Panc1 (cell line): ENCODE measurements at regions not wholly inside any gene's neighbourhood (a gene's known extent, or its start where the extent isn't known, plus 50 kb on each side); places are given as distances from the start of the nearest gene placed in this dataset.

ENCODE experiments used
- ATAC-seq: fragments of 200-7000 bp; cut with Tn5 transposase; 2 replicates; pipeline ENCODE4 v1.9.1; 2020; ENCODE audit warnings: mild to moderate bottlenecking, moderate library complexity
- BruUV-seq: library from RNA; stranded (reverse); fragments of 400-500 nt; replicated peaks from 2 replicates; lab custom pipeline; 2021; lab: Mats Ljungman, UMichigan
- CTCF ChIA-PET: fragments of 300-600 bp; sonication (Branson Sonifier 250); formaldehyde crosslinking; loops from one replicate; lab custom pipeline; 2022; ENCODE audit warnings: antibody characterized with exemption; lab: Charles Lee
- POLR2A ChIA-PET: fragments of 300-600 bp; sonication (Branson Sonifier 250); formaldehyde crosslinking; loops from one replicate; lab custom pipeline; 2022; ENCODE audit warnings: antibody characterized with exemption; lab: Charles Lee
- DNase-seq: peaks from one replicate; pipeline ENCODE4 v3.0.0-alpha.2; 2010; ENCODE audit warnings: low read depth, low spot score
- H3K27ac ChIP-seq: 2 replicates; pipeline ENCODE4 v1.5.1; 2011; ENCODE audit warnings: mild to moderate bottlenecking, low read length, inconsistent platforms
- H3K27me3 ChIP-seq: fragments of 200-500 bp; sonication (Bioruptor generic); 2 replicates; pipeline ENCODE4 v1.6.0; 2014; ENCODE audit warnings: low read length, inconsistent platforms; ENCODE audit not compliant: control insufficient read depth, insufficient read depth
- H3K36me3 ChIP-seq: fragments of 200-500 bp; sonication (Bioruptor generic); 2 replicates; pipeline ENCODE4 v1.5.1; 2014; ENCODE audit warnings: inconsistent platforms, mild to moderate bottlenecking, low read length, moderate library complexity; ENCODE audit not compliant: control insufficient read depth, insufficient read depth
- H3K4me1 ChIP-seq: 2 replicates; pipeline ENCODE4 v1.5.1; 2011; ENCODE audit warnings: inconsistent platforms, mild to moderate bottlenecking, low read length, moderate library complexity; ENCODE audit not compliant: control insufficient read depth, insufficient read depth
- H3K4me3 ChIP-seq, 2 experiments: 2 replicates each; pipeline ENCODE4 v1.5.1; 2011 to 2012; ENCODE audit warnings: low read depth in 2 of 2, low read length in 2 of 2, mild to moderate bottlenecking in 2 of 2, inconsistent platforms in 1 of 2, moderate library complexity in 1 of 2
- H3K9me3 ChIP-seq: fragments of 200-500 bp; sonication (Bioruptor generic); 2 replicates; pipeline ENCODE4 v1.5.1; 2014; ENCODE audit warnings: low read depth, mild to moderate bottlenecking, inconsistent platforms, low read length, moderate library complexity; ENCODE audit not compliant: control insufficient read depth, insufficient read depth
- POLR2AphosphoS5 ChIP-seq: IDR thresholded peaks from 2 replicates; pipeline ENCODE4 v1.6.1; 2012; ENCODE audit warnings: mild to moderate bottlenecking, low read depth, low read length, moderate library complexity
- SIN3A ChIP-seq: IDR thresholded peaks from 2 replicates; pipeline ENCODE4 v1.6.1; 2012; ENCODE audit warnings: low read depth, mild to moderate bottlenecking, low read length, moderate library complexity, borderline replicate concordance; ENCODE audit not compliant: insufficient read depth
- TCF7L2 ChIP-seq: IDR thresholded peaks from 2 replicates; pipeline ENCODE4 v1.6.1; 2011; ENCODE audit warnings: mild to moderate bottlenecking, low read depth, low read length, inconsistent platforms
- in situ Hi-C: cut with HindIII; loops from 2 replicates; pipeline ENCODE4 v1.10.0; 2016; ENCODE audit warnings: low sequenced_read_pairs, low pct_unique_long_range_greater_than_20kb
- intact Hi-C: fragments of 100-400 bp; cut with micrococcal nuclease; formaldehyde crosslinking; loops from one replicate; pipeline ENCODE4 v1.10.0; 2022; ENCODE audit not compliant: unreplicated experiment
- TF ChIP-seq, protein P1 (sequence below): fragments of 450-650 bp; IDR thresholded peaks from 2 replicates; pipeline ENCODE4 v1.5.1; 2017; ENCODE audit warnings: mild to moderate bottlenecking
- TF ChIP-seq, protein P2 (sequence below), 2 experiments: IDR thresholded peaks; 2 replicates each; pipeline ENCODE4 v1.6.1; 2011 to 2012; ENCODE audit warnings: low read depth in 2 of 2, control low read depth in 1 of 2, low read length in 1 of 2, mild to moderate bottlenecking in 1 of 2, moderate library complexity in 1 of 2; ENCODE audit not compliant: insufficient read depth in 1 of 2

DNA sequence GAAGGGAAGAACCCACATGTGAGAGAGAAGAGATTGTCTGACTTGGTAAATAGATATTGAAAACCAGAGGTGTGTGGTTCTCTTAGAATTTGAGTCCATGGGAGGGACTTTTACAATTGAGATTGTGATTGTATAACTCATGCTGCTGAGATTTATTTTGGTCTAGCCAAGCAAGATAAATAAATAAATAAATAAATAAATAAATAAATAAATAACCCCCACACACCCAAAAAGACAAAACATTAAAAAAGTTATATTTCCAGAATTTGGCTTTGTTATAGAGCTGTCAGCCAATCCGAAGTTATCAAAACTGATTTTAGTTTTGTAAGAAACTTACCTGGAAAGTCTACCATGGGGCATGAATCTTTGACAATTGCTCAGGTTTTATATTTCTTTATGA, 416.6 kb downstream of the ZSWIM6 start:
- Histone ChIP-seq H3K36me3 (no peaks in the 10 kb centered on the region), H3K4me1 (no peaks in the 10 kb centered on the region), H3K9me3 (no peaks in the 10 kb centered on the region), H3K27ac (no peak overlapping the region), H3K4me3 (no peak overlapping the region), H3K27me3 (no peaks in the 10 kb centered on the region; the same call in 1 of the 2 replicates)
- ChIA-PET POLR2A (no interaction called here), CTCF (no interaction called here)
- no peak for ATAC-seq
- intact Hi-C loops = no loop called here
- in situ Hi-C loops = no loop called here
- no TSS peak for BruUV-seq
- no peak for DNase-seq
- no peak for TF ChIP-seq POLR2AphosphoS5
- no peak for TF ChIP-seq TCF7L2
- TF ChIP-seq, protein P1, sequence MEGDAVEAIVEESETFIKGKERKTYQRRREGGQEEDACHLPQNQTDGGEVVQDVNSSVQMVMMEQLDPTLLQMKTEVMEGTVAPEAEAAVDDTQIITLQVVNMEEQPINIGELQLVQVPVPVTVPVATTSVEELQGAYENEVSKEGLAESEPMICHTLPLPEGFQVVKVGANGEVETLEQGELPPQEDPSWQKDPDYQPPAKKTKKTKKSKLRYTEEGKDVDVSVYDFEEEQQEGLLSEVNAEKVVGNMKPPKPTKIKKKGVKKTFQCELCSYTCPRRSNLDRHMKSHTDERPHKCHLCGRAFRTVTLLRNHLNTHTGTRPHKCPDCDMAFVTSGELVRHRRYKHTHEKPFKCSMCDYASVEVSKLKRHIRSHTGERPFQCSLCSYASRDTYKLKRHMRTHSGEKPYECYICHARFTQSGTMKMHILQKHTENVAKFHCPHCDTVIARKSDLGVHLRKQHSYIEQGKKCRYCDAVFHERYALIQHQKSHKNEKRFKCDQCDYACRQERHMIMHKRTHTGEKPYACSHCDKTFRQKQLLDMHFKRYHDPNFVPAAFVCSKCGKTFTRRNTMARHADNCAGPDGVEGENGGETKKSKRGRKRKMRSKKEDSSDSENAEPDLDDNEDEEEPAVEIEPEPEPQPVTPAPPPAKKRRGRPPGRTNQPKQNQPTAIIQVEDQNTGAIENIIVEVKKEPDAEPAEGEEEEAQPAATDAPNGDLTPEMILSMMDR = no peak
- TF ChIP-seq, protein P2, sequence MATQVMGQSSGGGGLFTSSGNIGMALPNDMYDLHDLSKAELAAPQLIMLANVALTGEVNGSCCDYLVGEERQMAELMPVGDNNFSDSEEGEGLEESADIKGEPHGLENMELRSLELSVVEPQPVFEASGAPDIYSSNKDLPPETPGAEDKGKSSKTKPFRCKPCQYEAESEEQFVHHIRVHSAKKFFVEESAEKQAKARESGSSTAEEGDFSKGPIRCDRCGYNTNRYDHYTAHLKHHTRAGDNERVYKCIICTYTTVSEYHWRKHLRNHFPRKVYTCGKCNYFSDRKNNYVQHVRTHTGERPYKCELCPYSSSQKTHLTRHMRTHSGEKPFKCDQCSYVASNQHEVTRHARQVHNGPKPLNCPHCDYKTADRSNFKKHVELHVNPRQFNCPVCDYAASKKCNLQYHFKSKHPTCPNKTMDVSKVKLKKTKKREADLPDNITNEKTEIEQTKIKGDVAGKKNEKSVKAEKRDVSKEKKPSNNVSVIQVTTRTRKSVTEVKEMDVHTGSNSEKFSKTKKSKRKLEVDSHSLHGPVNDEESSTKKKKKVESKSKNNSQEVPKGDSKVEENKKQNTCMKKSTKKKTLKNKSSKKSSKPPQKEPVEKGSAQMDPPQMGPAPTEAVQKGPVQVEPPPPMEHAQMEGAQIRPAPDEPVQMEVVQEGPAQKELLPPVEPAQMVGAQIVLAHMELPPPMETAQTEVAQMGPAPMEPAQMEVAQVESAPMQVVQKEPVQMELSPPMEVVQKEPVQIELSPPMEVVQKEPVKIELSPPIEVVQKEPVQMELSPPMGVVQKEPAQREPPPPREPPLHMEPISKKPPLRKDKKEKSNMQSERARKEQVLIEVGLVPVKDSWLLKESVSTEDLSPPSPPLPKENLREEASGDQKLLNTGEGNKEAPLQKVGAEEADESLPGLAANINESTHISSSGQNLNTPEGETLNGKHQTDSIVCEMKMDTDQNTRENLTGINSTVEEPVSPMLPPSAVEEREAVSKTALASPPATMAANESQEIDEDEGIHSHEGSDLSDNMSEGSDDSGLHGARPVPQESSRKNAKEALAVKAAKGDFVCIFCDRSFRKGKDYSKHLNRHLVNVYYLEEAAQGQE (IDR thresholded peaks at IDR 0.05; ENCODE audit: insufficient read depth in 1 of 2, low read depth in 2 of 2, low read length in 1 of 2) = no peak
- TF ChIP-seq SIN3A = no peak

DNA sequence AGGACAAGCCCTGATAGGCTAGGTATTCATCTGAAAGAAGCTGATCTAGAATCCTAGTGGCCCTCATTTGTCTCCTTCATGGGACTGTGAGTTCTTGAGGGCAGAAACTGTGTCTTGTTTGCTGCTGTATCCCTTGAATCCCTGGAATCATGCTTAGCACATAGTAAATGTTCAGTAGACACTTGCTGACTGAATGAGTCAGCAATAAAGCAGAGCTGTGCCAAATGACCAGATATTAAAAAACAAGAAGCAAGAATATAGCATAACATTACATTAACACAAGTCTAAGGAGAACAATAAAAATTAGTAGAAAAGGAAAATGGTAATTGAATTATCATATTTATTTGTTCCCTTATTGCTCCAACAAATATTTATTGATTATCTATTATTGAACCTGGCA, 420.5 kb downstream of the ZSWIM6 start:
- ATAC-seq (no peak), DNase-seq (no peak)
- no peaks in the 10 kb centered on the region for H3K4me1 ChIP-seq
- TF ChIP-seq, protein P2 (IDR thresholded peaks at IDR 0.05; ENCODE audit: insufficient read depth in 1 of 2, low read depth in 2 of 2, low read length in 1 of 2) = no peak
- TF ChIP-seq, protein P1 = no peak
- TF ChIP-seq POLR2AphosphoS5 (no peak), TCF7L2 (no peak), SIN3A (no peak)
- intact Hi-C loops (no loop called here), in situ Hi-C loops (no loop called here)
- no peaks in the 10 kb centered on the region; the same call in 1 of the 2 replicates for H3K27me3 ChIP-seq
- H3K27ac ChIP-seq = no peak overlapping the region
- H3K9me3 ChIP-seq = no peaks in the 10 kb centered on the region
- BruUV-seq = no TSS peak
- POLR2A ChIA-PET = no interaction called here
- CTCF ChIA-PET = no interaction called here
- no peak overlapping the region for H3K4me3 ChIP-seq
- no peaks in the 10 kb centered on the region for H3K36me3 ChIP-seq
